Mammary epithelial cell (primary cell): ENCODE measurements at regions not wholly inside any gene's neighbourhood (a gene's known extent, or its start where the extent isn't known, plus 50 kb on each side); places are given as distances from the start of the nearest gene placed in this dataset.

Experiments
- CTCF ChIP-seq, 2 donors: IDR thresholded peaks in 1 of 2; conservative IDR thresholded peaks in 1 of 2; 2 replicates each; pipeline ENCODE4 v1.5.1; 2011 to 2012; ENCODE audit warnings: inconsistent platforms in 2 of 2, low read length in 2 of 2, mild to moderate bottlenecking in 2 of 2, control low read depth in 1 of 2, low read depth in 1 of 2; ENCODE audit not compliant: insufficient read depth in 1 of 2; ENCODE audit errors: extremely low read depth in 1 of 2
- EZH2 ChIP-seq: IDR thresholded peaks from 2 replicates; pipeline ENCODE4 v1.6.1; 2012; ENCODE audit warnings: low read length, inconsistent platforms, borderline replicate concordance

GRCh38 chr4:137226221-137226620 lies 306.1 kb downstream of the PCDH18 start:
- TF ChIP-seq CTCF (conservative IDR thresholded peaks at IDR 0.05 in 1 of 2, IDR thresholded peaks at IDR 0.05 in 1 of 2; ENCODE audit: extremely low read depth in 1 of 2, insufficient read depth in 1 of 2, low read depth in 1 of 2, low read length in 2 of 2), result no peak
- TF ChIP-seq EZH2, result no peak
